Gastrocnemius medialis (tissue), 4 donors: ENCODE measurements at regions not wholly inside any gene's neighbourhood (a gene's known extent, or its start where the extent isn't known, plus 50 kb on each side); places are given as distances from the start of the nearest gene placed in this dataset.

Experiments used
- ATAC-seq, 2 donors: fragments of 150-250 bp; one replicate each; pipeline ENCODE4 v1.9.1; 2016
- DNase-seq, 2 donors: peaks; one replicate each; pipeline ENCODE4 v3.0.0-alpha.2; 2019
- H3K27ac ChIP-seq, 4 donors: fragments of 200-600 bp; sonication (generic); 1 replicate in 1 of 4; 2 replicates in 3 of 4; pipeline ENCODE4 v1.5.1; 2016 to 2018; ENCODE audit warnings: mild to moderate bottlenecking in 2 of 4, moderate library complexity in 1 of 4
- H3K27me3 ChIP-seq, 3 donors: fragments of 200-600 bp; sonication (generic) in 2 of 3; 1 replicate in 1 of 3; 2 replicates in 2 of 3; pipeline versions ENCODE4 v1.5.1 to v1.6.0; 2016 to 2019; ENCODE audit warnings: mild to moderate bottlenecking in 1 of 3, moderate library complexity in 1 of 3
- H3K36me3 ChIP-seq, 2 donors: fragments of 200-600 bp; sonication (generic) in 1 of 2; one replicate each; pipeline ENCODE4 v1.5.1; 2017 to 2018
- H3K4me1 ChIP-seq, 2 donors: fragments of 200-600 bp; sonication (generic) in 1 of 2; one replicate each; pipeline ENCODE4 v1.5.1; 2016 to 2017; ENCODE audit warnings: mild to moderate bottlenecking in 2 of 2
- H3K4me3 ChIP-seq, 4 donors: fragments of 200-600 bp; sonication (generic) in 3 of 4; 1 replicate in 1 of 4; 2 replicates in 3 of 4; pipeline ENCODE4 v1.5.1; 2016 to 2019; ENCODE audit warnings: mild to moderate bottlenecking in 2 of 4
- H3K9me3 ChIP-seq, 3 donors: fragments of 200-600 bp; sonication (generic) in 2 of 3; 1 replicate in 1 of 3; 2 replicates in 2 of 3; pipeline ENCODE4 v1.5.1; 2016 to 2019
- POLR2A ChIP-seq, 2 donors: fragments of 450-650 bp; IDR thresholded peaks; one replicate each; pipeline ENCODE4 v1.6.1; 2017; ENCODE audit warnings: antibody characterized with exemption in 2 of 2, mild to moderate bottlenecking in 2 of 2, moderate library complexity in 2 of 2
- in situ Hi-C, 4 donors: fragments of 200-750 bp; cut with MboI; loops; one replicate each; pipeline versions ENCODE4 v1.15.0 to v1.8.0; 2017; ENCODE audit warnings: low sequenced_read_pairs in 4 of 4
- intact Hi-C: fragments of 100-400 bp; cut with DNase I; formaldehyde crosslinking; loops from one replicate; pipeline ENCODE4 v1.15.1; 2023; ENCODE audit warnings: low total_unique reads
- TF ChIP-seq, protein P1 (sequence below), 5 experiments: fragments of 450-650 bp in 3 of 5; fragments of 200-600 bp in 2 of 5; sonication (generic) in 2 of 5; IDR thresholded peaks in 4 of 5; conservative IDR thresholded peaks in 1 of 5; 1 replicate in 4 of 5; 2 replicates in 1 of 5; pipeline ENCODE4 v1.5.1; 2016 to 2019; ENCODE audit warnings: antibody characterized with exemption in 5 of 5, mild to moderate bottlenecking in 3 of 5, moderate library complexity in 3 of 5

DNA sequence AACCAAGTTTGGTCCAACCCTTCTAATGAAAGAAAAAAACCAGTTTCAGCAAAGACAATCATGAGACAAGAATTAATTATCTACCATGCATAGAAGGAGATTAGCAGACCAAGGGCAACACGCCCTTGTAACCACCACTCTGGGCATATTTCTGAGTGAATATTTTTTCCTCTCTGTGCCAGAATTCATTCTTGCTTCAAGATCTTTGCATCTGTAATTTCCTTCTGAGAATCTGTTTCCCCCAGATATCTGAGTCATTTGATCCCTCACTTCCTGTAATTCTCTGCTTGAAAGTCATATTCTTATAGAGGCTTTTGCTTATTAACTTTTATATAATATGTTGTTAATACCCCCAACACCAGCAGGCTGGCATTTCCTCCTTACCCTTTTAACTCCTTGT is 243.7 kb downstream of the SLC16A7 start:
- in situ Hi-C loops: no loop called here
- H3K9me3 ChIP-seq: no peaks in the 10 kb centered on the region
- H3K4me3 ChIP-seq: no peak overlapping the region
- no peaks in the 10 kb centered on the region for H3K4me1 ChIP-seq
- intact Hi-C loops: no loop called here
- no peaks in the 10 kb centered on the region for H3K36me3 ChIP-seq
- TF ChIP-seq, protein P1, sequence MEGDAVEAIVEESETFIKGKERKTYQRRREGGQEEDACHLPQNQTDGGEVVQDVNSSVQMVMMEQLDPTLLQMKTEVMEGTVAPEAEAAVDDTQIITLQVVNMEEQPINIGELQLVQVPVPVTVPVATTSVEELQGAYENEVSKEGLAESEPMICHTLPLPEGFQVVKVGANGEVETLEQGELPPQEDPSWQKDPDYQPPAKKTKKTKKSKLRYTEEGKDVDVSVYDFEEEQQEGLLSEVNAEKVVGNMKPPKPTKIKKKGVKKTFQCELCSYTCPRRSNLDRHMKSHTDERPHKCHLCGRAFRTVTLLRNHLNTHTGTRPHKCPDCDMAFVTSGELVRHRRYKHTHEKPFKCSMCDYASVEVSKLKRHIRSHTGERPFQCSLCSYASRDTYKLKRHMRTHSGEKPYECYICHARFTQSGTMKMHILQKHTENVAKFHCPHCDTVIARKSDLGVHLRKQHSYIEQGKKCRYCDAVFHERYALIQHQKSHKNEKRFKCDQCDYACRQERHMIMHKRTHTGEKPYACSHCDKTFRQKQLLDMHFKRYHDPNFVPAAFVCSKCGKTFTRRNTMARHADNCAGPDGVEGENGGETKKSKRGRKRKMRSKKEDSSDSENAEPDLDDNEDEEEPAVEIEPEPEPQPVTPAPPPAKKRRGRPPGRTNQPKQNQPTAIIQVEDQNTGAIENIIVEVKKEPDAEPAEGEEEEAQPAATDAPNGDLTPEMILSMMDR (IDR thresholded peaks at IDR 0.05 in 4 of 5, conservative IDR thresholded peaks at IDR 0.05 in 1 of 5): no peak
- no peak for TF ChIP-seq POLR2A (IDR thresholded peaks at IDR 0.05)
- no peak for ATAC-seq
- DNase-seq: no peak
- H3K27ac ChIP-seq: no peak overlapping the region
- H3K27me3 ChIP-seq: no peaks in the 10 kb centered on the region

DNA sequence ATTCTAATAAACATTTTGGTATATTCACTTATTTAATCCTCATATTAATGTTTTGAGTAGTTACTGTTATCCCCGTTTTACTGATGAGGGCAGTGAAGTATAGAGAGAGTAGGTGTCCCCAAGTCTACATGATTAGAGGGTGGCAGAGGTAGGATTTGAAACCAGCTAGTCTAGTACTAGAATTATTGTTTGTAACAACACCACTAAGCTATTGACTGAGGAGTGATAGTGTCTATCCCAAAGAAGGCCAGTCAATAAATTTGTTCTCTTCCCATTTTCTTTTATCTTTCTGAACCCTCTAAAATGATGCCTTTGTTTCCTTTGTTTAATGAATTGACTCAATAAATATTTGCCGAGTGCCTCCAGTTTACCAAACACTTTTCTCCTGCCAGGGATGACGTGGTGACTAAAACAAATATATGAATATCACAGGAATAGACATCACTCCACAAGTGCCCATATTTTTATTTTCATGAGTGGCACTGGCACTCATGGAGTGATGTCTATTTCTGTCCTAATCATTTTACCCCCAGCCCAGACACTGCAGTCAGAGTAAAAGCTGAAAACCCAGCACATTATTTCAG is 247.5 kb downstream of the SLC16A7 start:
- in situ Hi-C loops (no loop called here), intact Hi-C loops (no loop called here)
- no peak for DNase-seq
- TF ChIP-seq POLR2A (IDR thresholded peaks at IDR 0.05): no peak
- TF ChIP-seq, protein P1 (IDR thresholded peaks at IDR 0.05 in 4 of 5, conservative IDR thresholded peaks at IDR 0.05 in 1 of 5): no peak
- H3K4me1 ChIP-seq: no peaks in the 10 kb centered on the region
- H3K27ac ChIP-seq: no peak overlapping the region
- ATAC-seq: no peak
- no peaks in the 10 kb centered on the region for H3K27me3 ChIP-seq
- H3K36me3 ChIP-seq: no peaks in the 10 kb centered on the region
- no peak overlapping the region for H3K4me3 ChIP-seq
- H3K9me3 ChIP-seq: no peaks in the 10 kb centered on the region

DNA sequence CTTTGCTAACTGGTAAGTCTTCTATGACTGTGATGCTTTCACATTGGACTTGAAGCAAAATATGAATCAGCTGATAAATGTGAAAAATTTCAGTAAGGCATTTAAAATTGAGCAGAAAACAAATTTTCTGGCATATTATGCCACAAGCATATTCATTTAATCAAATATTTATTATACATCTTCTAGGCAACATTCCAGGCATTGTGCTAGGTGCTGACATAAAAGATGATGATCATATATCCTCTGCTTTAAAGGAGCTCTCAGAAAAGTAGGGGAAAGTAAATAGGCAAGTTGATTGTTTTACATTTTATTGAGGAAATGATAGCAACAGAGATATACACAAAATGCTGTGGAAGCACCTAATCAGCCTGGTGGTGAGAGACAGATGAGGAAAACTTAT is 248.9 kb downstream of the SLC16A7 start:
- H3K27me3 ChIP-seq: no peaks in the 10 kb centered on the region
- no peaks in the 10 kb centered on the region for H3K36me3 ChIP-seq
- ATAC-seq: no peak
- DNase-seq: no peak
- no peak overlapping the region for H3K27ac ChIP-seq
- TF ChIP-seq, protein P1 (IDR thresholded peaks at IDR 0.05 in 4 of 5, conservative IDR thresholded peaks at IDR 0.05 in 1 of 5): no peak
- no peak for TF ChIP-seq POLR2A (IDR thresholded peaks at IDR 0.05)
- intact Hi-C loops (no loop called here), in situ Hi-C loops (no loop called here)
- no peaks in the 10 kb centered on the region for H3K4me1 ChIP-seq
- no peak overlapping the region for H3K4me3 ChIP-seq
- no peaks in the 10 kb centered on the region for H3K9me3 ChIP-seq

DNA sequence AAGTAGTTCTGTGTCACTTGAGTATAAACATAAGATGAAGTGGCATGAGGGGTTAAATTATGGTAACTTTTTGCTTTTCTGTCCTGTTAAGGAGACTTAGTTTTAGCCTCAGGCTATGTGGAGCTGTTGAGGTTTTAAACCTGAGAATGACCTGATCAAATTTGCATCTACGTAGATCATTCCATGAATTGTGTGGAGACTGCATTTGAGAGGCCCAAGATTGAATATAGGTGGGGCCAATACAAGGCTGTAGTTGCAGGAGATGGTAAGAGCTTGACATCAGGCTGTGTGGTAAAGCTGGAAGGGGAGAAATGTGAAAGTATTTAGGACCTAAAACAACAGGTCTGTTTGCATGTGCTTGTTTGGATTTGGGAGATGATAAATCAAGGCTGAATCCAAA is 249.5 kb downstream of the SLC16A7 start:
- Histone ChIP-seq H3K4me1 (no peaks in the 10 kb centered on the region), H3K27me3 (no peaks in the 10 kb centered on the region), H3K27ac (no peak overlapping the region), H3K36me3 (no peaks in the 10 kb centered on the region), H3K9me3 (no peaks in the 10 kb centered on the region), H3K4me3 (no peak overlapping the region)
- intact Hi-C loops: no loop called here
- in situ Hi-C loops: no loop called here
- DNase-seq: no peak
- no peak for ATAC-seq
- no peak for TF ChIP-seq POLR2A (IDR thresholded peaks at IDR 0.05)
- TF ChIP-seq, protein P1 (IDR thresholded peaks at IDR 0.05 in 4 of 5, conservative IDR thresholded peaks at IDR 0.05 in 1 of 5): no peak

DNA sequence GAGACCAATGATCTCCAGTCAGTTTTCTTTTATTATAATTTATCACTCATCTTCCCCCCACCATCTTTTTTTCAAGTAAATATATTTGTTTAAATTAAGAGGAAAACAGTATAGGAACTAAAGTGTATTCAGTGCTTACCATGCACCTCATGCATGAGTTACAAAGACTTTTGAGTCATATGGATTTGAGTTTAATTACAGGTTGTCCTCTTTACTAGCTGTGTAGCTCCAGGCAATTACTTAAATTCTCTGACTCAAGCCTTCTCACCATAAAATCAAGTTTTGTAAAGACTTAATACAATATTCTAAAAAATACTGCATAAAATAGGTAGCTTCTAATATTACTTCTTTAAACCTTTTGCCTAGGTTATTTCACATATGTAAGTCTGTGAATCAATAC is 251.3 kb downstream of the SLC16A7 start:
- ATAC-seq (no peak), DNase-seq (no peak)
- Histone ChIP-seq H3K27me3 (no peaks in the 10 kb centered on the region), H3K36me3 (no peaks in the 10 kb centered on the region), H3K9me3 (no peaks in the 10 kb centered on the region), H3K4me1 (no peaks in the 10 kb centered on the region), H3K4me3 (no peak overlapping the region), H3K27ac (no peak overlapping the region)
- in situ Hi-C loops (no loop called here), intact Hi-C loops (no loop called here)
- TF ChIP-seq, protein P1 (IDR thresholded peaks at IDR 0.05 in 4 of 5, conservative IDR thresholded peaks at IDR 0.05 in 1 of 5): no peak
- no peak for TF ChIP-seq POLR2A (IDR thresholded peaks at IDR 0.05)
